PFSK-1 (cell line): ENCODE measurements at regions not wholly inside any gene's neighbourhood (a gene's known extent, or its start where the extent isn't known, plus 50 kb on each side); places are given as distances from the start of the nearest gene placed in this dataset.

ENCODE experiments used
- POLR2AphosphoS5 ChIP-seq: IDR thresholded peaks from 2 replicates; pipeline ENCODE4 v1.6.1; 2012; ENCODE audit warnings: low read depth, mild to moderate bottlenecking, control low read depth, low read length, moderate library complexity
- SIN3A ChIP-seq: IDR thresholded peaks from 2 replicates; pipeline ENCODE4 v1.6.1; 2012; ENCODE audit warnings: mild to moderate bottlenecking, low read length, moderate library complexity, borderline replicate concordance; ENCODE audit not compliant: insufficient read depth
- TAF1 ChIP-seq: IDR thresholded peaks from 2 replicates; pipeline ENCODE4 v1.6.1; 2012; ENCODE audit warnings: low read length, control low read depth, borderline replicate concordance; ENCODE audit not compliant: insufficient read depth

- TF ChIP-seq TAF1 (no peak), POLR2AphosphoS5 (no peak), SIN3A (no peak)
Observed at GRCh38 chr16:79672524-79672923, 72.0 kb upstream of the MAF start.
